ENCODE measurements at regions not wholly inside any gene's neighbourhood (a gene's known extent, or its start where the extent isn't known, plus 50 kb on each side); places are given as distances from the start of the nearest gene placed in this dataset.
A peak's percentile ranks its signal among the peaks of the same experiment; 100 is the strongest.

DNA sequence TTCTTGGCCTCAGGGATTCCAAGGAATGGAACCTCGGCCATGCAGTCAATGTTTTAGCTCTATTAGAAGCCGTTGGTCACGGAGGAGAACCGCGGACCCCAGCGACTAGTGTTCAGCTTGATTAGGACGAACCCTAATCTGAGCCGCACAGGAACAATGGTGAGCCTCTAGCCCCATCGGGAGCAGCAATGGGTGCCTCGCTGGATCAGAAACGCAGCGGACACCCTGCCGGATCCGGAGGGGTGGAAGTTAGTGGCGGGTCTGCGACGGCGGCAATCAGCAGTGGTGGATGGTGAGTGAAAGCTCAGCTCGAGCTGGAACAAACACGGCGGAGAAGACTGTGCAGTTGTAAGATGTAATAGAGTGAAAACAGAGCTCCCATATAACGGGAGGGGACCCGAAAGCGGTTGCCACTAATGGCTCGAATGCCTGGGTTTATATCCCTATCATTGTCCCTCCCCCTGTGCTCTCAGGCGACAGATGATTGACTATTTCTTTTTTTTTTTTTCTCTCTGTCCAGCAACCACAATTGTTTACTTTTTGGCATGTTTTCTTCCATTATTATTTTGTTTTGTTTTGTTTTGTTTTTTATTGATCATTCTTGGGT is 127.7 kb downstream of the ZNF664 start:
- intact Hi-C loops (cut with DNase I; ENCODE audit: low total_unique reads), result no loop called here
- TF ChIP-seq POLR2AphosphoS5 (IDR thresholded peaks at IDR 0.05) (no peak), EP300 (IDR thresholded peaks at IDR 0.05) (no peak), POLR2A (IDR thresholded peaks at IDR 0.05) (no peak)
- TF ChIP-seq, protein P1, sequence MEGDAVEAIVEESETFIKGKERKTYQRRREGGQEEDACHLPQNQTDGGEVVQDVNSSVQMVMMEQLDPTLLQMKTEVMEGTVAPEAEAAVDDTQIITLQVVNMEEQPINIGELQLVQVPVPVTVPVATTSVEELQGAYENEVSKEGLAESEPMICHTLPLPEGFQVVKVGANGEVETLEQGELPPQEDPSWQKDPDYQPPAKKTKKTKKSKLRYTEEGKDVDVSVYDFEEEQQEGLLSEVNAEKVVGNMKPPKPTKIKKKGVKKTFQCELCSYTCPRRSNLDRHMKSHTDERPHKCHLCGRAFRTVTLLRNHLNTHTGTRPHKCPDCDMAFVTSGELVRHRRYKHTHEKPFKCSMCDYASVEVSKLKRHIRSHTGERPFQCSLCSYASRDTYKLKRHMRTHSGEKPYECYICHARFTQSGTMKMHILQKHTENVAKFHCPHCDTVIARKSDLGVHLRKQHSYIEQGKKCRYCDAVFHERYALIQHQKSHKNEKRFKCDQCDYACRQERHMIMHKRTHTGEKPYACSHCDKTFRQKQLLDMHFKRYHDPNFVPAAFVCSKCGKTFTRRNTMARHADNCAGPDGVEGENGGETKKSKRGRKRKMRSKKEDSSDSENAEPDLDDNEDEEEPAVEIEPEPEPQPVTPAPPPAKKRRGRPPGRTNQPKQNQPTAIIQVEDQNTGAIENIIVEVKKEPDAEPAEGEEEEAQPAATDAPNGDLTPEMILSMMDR (IDR thresholded peaks at IDR 0.05), result no peak

DNA sequence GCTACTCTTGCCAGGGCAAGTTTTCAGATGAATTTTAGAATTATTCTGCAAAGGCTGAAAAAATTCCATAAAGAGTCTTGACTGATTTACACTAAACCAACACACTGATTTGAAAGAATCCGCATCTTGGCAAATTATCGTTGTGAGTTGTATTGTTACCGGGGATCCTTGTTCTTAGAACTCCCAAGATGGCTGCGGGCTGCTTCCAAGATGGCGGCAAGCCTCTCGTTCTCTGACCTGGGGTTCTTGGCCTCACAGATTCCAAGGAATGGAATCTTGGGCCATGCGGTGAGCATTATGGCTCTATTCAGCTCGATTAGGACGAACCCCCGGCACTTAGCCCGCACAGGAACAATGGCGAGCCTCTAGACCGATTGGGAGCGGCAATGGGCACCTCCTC is 132.5 kb downstream of the ZNF664 start:
- WGBS, 5 donors, result 89 to 94% (median 90%) methylated on average over 14 of the region's 14 CpGs
- Histone ChIP-seq H3K27me3 (no peaks in the 10 kb centered on the region), H3K27ac (no peak overlapping the region), H3K9me3 (peaks cover 0 to 4% (median 3%) of the 10 kb centered on the region in 4 donors), H3K36me3 (no peaks in the 10 kb centered on the region), H3K4me1 (no peaks in the 10 kb centered on the region), H3K4me3 (no peak overlapping the region)
- TF ChIP-seq POLR2AphosphoS5 (IDR thresholded peaks at IDR 0.05), result no peak
- TF ChIP-seq POLR2A (IDR thresholded peaks at IDR 0.05), result no peak
- TF ChIP-seq EP300 (IDR thresholded peaks at IDR 0.05), result no peak
- TF ChIP-seq, protein P1 (IDR thresholded peaks at IDR 0.05), result no peak
- DNase-seq, result no peak
- intact Hi-C loops (cut with DNase I; ENCODE audit: low total_unique reads), result no loop called here

More for the DNA sequence above, 127.7 kb downstream of the ZNF664 start:
- Histone ChIP-seq H3K4me1 (peaks cover 0 to 12% (median 0%) of the 10 kb centered on the region in 4 donors), H3K27me3 (no peaks in the 10 kb centered on the region), H3K4me3 (no peak overlapping the region), H3K27ac (no peak overlapping the region), H3K36me3 (no peaks in the 10 kb centered on the region), H3K9me3 (no peaks in the 10 kb centered on the region)
- DNase-seq, result no peak
- WGBS, 5 donors, result 84 to 90% (median 88%) methylated on average over 25 to 26 of the region's 26 CpGs

DNA sequence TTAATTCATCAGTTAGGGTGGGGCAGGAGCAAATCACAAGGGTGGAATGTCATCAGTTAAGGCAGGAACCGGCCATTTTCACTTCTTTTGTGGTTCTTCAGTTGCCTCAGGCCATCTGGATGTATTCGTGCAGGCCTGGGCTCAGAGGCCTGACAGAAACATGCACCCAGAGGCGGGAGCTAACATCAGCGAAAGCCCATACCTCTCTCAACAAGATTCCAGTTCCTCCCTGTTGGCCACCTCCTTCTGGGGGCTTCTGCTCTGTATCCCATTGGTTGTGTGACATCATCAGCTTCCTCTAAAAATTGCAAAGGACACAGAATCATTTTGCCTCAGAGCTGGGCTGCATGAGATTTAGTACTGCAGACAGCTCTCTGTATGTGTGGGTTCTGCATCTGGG is 134.3 kb downstream of the ZNF664 start:
- Histone ChIP-seq H3K9me3 (peaks cover 0 to 4% (median 3%) of the 10 kb centered on the region in 4 donors), H3K27me3 (no peaks in the 10 kb centered on the region), H3K27ac (no peak overlapping the region), H3K4me1 (no peaks in the 10 kb centered on the region), H3K4me3 (no peak overlapping the region), H3K36me3 (no peaks in the 10 kb centered on the region)
- intact Hi-C loops (cut with DNase I; ENCODE audit: low total_unique reads), result no loop called here
- WGBS, 5 donors, result 88 to 90% (median 88%) methylated on average over 4 of the region's 4 CpGs
- TF ChIP-seq, protein P1 (IDR thresholded peaks at IDR 0.05), result no peak
- TF ChIP-seq POLR2AphosphoS5 (IDR thresholded peaks at IDR 0.05) (no peak), EP300 (IDR thresholded peaks at IDR 0.05) (no peak), POLR2A (IDR thresholded peaks at IDR 0.05) (no peak)
- DNase-seq, result no peak

DNA sequence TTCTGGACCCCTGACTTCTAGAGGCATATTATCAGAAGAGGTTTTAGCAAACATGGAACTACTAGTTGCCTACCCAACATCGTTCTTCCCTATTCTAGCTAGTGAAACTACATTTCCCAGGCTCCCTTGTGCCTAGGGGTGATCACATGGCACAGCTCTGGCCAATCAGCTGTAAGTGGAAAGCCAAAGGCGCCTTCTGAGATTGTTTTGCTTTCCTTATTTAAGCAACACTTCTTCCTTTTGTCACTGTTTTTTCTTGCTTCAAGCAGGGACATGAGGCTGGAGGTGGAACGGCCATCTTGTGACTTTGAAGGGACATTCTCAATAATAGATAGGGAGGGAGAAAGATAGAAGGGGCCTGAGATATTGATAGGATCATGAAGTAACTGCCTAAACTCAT is 136.7 kb downstream of the ZNF664 start:
- TF ChIP-seq, protein P1 (IDR thresholded peaks at IDR 0.05), result no peak
- no peak for TF ChIP-seq POLR2AphosphoS5 (IDR thresholded peaks at IDR 0.05)
- no peak for TF ChIP-seq POLR2A (IDR thresholded peaks at IDR 0.05)
- TF ChIP-seq EP300 (IDR thresholded peaks at IDR 0.05), result no peak
- H3K4me1 ChIP-seq, result no peaks in the 10 kb centered on the region
- H3K27me3 ChIP-seq, result no peaks in the 10 kb centered on the region
- no peak overlapping the region for H3K4me3 ChIP-seq
- H3K9me3 ChIP-seq, result peaks cover 6 to 13% (median 10%) of the 10 kb centered on the region in 4 donors
- no peak overlapping the region for H3K27ac ChIP-seq
- 70 to 80% (median 78%) methylated on average over 3 of the region's 3 CpGs for WGBS, 5 donors
- no peaks in the 10 kb centered on the region for H3K36me3 ChIP-seq
- DNase-seq, result peak; percentile 37 to 41
- intact Hi-C loops (cut with DNase I; ENCODE audit: low total_unique reads), result no loop called here
